A673 (cell line): ENCODE measurements at regions not wholly inside any gene's neighbourhood (a gene's known extent, or its start where the extent isn't known, plus 50 kb on each side); places are given as distances from the start of the nearest gene placed in this dataset.

Source experiments
- BruUV-seq: library from RNA; stranded (reverse); fragments of 400-500 nt; replicated peaks from 2 replicates; lab custom pipeline; 2021; lab: Mats Ljungman, UMichigan
- CTCF ChIA-PET: fragments of 300-600 bp; sonication (Branson Sonifier 250); formaldehyde crosslinking; loops from one replicate; lab custom pipeline; 2022; ENCODE audit warnings: antibody characterized with exemption; lab: Charles Lee
- POLR2A ChIA-PET: fragments of 300-600 bp; sonication (Branson Sonifier 250); formaldehyde crosslinking; loops from one replicate; lab custom pipeline; 2022; ENCODE audit warnings: antibody characterized with exemption; ENCODE audit not compliant: low non-redundant PET; lab: Charles Lee
- DNase-seq: peaks from one replicate; pipeline ENCODE4 v3.0.0-alpha.2; 2015; ENCODE audit warnings: low spot score
- H3K27ac ChIP-seq: fragments of 200-600 bp; sonication (generic); 2 replicates; pipeline ENCODE4 v1.5.1; 2016; ENCODE audit warnings: mixed run types, low read depth, mild to moderate bottlenecking, mixed read lengths, antibody characterized with exemption, low read length; ENCODE audit not compliant: poor library complexity, severe bottlenecking
- H3K27me3 ChIP-seq: fragments of 200-600 bp; sonication (generic); replicated peaks from 2 replicates; pipeline ENCODE4 v1.6.1; 2017; ENCODE audit warnings: mixed run types, low read depth, mild to moderate bottlenecking, mixed read lengths, antibody characterized with exemption, low read length; ENCODE audit not compliant: insufficient read depth, poor library complexity
- H3K36me3 ChIP-seq: fragments of 200-600 bp; sonication (generic); 2 replicates; pipeline ENCODE4 v1.6.1; 2016; ENCODE audit warnings: mixed run types, mild to moderate bottlenecking, mixed read lengths, antibody characterized with exemption, low read length; ENCODE audit not compliant: insufficient read depth, poor library complexity, severe bottlenecking
- H3K4me1 ChIP-seq: fragments of 200-600 bp; sonication (generic); 2 replicates; pipeline ENCODE4 v1.6.1; 2017; ENCODE audit warnings: mixed run types, mild to moderate bottlenecking, mixed read lengths, antibody characterized with exemption, low read length; ENCODE audit not compliant: insufficient read depth, poor library complexity, severe bottlenecking
- H3K4me3 ChIP-seq: fragments of 200-600 bp; sonication (generic); 2 replicates; pipeline ENCODE4 v1.5.1; 2016; ENCODE audit warnings: low read depth, mixed run types, mild to moderate bottlenecking, mixed read lengths, low read length; ENCODE audit not compliant: poor library complexity, severe bottlenecking
- H3K9me3 ChIP-seq: fragments of 200-600 bp; sonication (generic); 2 replicates; pipeline ENCODE4 v1.6.1; 2016; ENCODE audit warnings: mixed run types, low read depth, mild to moderate bottlenecking, mixed read lengths, antibody characterized with exemption, low read length; ENCODE audit not compliant: poor library complexity, severe bottlenecking
- EZH2 ChIP-seq: fragments of 200-600 bp; sonication (generic); IDR thresholded peaks from 2 replicates; pipeline ENCODE4 v1.6.1; 2017; ENCODE audit warnings: borderline replicate concordance, low read depth, mild to moderate bottlenecking, mixed read lengths, antibody characterized with exemption, low read length; ENCODE audit not compliant: poor library complexity, severe bottlenecking
- intact Hi-C: fragments of 100-400 bp; cut with micrococcal nuclease; formaldehyde crosslinking; loops from one replicate; pipeline ENCODE4 v1.10.0; 2022; ENCODE audit not compliant: unreplicated experiment
- TF ChIP-seq, protein P1 (sequence below): fragments of 300-800, 200-600 bp; sonication (generic); conservative IDR thresholded peaks from 2 replicates; pipeline ENCODE4 v1.5.1; 2017; ENCODE audit warnings: low read depth, mild to moderate bottlenecking, antibody characterized with exemption, low read length, moderate library complexity, mixed read lengths

- Histone ChIP-seq H3K9me3 (no peaks in the 10 kb centered on the region), H3K4me1 (no peaks in the 10 kb centered on the region), H3K36me3 (no peaks in the 10 kb centered on the region), H3K4me3 (no peak overlapping the region), H3K27ac (no peak overlapping the region), H3K27me3 (no peaks in the 10 kb centered on the region)
- BruUV-seq, result no TSS peak
- no peak for DNase-seq
- intact Hi-C loops, result no loop called here
- POLR2A ChIA-PET, result no interaction called here
- CTCF ChIA-PET, result no interaction called here
- TF ChIP-seq EZH2, result no peak
- TF ChIP-seq, protein P1, sequence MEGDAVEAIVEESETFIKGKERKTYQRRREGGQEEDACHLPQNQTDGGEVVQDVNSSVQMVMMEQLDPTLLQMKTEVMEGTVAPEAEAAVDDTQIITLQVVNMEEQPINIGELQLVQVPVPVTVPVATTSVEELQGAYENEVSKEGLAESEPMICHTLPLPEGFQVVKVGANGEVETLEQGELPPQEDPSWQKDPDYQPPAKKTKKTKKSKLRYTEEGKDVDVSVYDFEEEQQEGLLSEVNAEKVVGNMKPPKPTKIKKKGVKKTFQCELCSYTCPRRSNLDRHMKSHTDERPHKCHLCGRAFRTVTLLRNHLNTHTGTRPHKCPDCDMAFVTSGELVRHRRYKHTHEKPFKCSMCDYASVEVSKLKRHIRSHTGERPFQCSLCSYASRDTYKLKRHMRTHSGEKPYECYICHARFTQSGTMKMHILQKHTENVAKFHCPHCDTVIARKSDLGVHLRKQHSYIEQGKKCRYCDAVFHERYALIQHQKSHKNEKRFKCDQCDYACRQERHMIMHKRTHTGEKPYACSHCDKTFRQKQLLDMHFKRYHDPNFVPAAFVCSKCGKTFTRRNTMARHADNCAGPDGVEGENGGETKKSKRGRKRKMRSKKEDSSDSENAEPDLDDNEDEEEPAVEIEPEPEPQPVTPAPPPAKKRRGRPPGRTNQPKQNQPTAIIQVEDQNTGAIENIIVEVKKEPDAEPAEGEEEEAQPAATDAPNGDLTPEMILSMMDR, result no peak
Measured at GRCh38 chr20:40545478-40545877, 143.6 kb downstream of the MAFB start.

DNA sequence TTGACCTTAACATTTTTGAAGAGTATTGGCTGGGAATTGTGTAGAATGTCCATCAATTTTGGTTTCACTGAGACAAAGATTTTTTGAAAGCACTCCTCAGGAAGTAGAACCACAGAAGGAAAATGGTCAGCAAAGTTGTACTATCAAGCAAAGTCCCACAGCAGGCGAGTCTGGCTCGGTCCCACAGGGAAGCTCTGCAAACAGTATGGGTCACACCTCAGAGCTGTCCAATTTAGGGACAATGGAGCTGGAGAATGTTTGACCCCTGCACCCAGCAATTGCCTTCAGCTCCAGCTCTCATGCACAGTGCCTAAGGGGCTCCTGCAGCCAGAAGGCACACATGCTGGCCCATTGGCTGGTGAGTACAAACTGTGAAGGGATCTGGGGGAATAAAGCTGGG is 147.0 kb downstream of the MAFB start:
- intact Hi-C loops, result no loop called here
- no TSS peak for BruUV-seq
- ChIA-PET CTCF (no interaction called here), POLR2A (no interaction called here)
- Histone ChIP-seq H3K36me3 (no peaks in the 10 kb centered on the region), H3K27ac (no peak overlapping the region), H3K27me3 (no peaks in the 10 kb centered on the region), H3K9me3 (no peaks in the 10 kb centered on the region), H3K4me1 (no peaks in the 10 kb centered on the region), H3K4me3 (no peak overlapping the region)
- TF ChIP-seq EZH2, result no peak
- TF ChIP-seq, protein P1, result no peak
- DNase-seq, result no peak

DNA sequence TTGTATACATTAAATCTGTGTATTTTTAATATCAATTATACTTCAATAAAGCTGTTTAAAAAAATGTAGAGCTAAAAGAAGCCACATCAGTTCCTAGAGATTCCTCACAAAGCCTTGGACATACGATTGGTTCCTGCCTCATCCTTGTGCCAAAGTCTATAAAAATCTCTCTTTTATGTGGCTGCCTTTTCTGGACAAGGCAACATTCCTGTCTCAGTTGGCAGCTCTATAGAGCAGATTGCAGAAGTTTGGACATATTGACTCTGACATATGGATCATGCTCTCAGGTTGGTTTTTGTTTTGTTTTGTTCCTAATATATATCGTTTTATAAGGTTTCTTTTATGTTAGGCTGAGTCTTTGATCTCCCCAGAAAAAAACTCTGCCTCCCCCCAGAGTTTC is 148.9 kb downstream of the MAFB start:
- Histone ChIP-seq H3K27ac (no peak overlapping the region), H3K36me3 (no peaks in the 10 kb centered on the region), H3K9me3 (no peaks in the 10 kb centered on the region), H3K27me3 (no peaks in the 10 kb centered on the region), H3K4me3 (no peak overlapping the region), H3K4me1 (no peaks in the 10 kb centered on the region)
- ChIA-PET CTCF (no interaction called here), POLR2A (no interaction called here)
- DNase-seq, result no peak
- BruUV-seq, result no TSS peak
- intact Hi-C loops, result no loop called here
- TF ChIP-seq, protein P1, result no peak
- no peak for TF ChIP-seq EZH2
